Stimulated activated CD8-positive, alpha-beta memory T cell treated with anti-CD3 and anti-CD28 coated beads, Interleukin-2, amount 100 ng/mL, for 1 hour (primary cell): ENCODE measurements at regions not wholly inside any gene's neighbourhood (a gene's known extent, or its start where the extent isn't known, plus 50 kb on each side); places are given as distances from the start of the nearest gene placed in this dataset.

Experiments
- DNase-seq, 2 donors: peaks; one replicate each; pipeline ENCODE4 v3.0.0-alpha.2; 2020; ENCODE audit warnings: low read depth in 2 of 2

DNA sequence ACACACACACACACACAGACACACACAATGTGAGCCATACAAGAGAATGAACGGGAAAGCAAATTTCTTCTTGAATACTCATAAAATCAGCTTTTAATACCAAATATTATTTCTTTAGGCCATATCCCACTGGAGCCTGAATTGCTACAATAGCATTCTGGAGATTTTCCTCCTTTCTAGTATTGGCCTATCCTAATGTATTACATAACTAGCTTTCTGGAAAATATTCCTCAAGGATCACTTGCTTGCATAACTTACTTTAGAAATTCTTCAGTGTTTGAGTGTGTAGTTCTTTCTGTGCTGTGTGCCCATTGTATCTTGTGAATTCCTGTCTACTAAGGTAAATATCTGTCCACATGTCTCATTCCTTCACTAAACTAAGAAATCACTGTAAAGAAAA is 351.0 kb upstream of the MCTP2 start:
- no peak for DNase-seq

DNA sequence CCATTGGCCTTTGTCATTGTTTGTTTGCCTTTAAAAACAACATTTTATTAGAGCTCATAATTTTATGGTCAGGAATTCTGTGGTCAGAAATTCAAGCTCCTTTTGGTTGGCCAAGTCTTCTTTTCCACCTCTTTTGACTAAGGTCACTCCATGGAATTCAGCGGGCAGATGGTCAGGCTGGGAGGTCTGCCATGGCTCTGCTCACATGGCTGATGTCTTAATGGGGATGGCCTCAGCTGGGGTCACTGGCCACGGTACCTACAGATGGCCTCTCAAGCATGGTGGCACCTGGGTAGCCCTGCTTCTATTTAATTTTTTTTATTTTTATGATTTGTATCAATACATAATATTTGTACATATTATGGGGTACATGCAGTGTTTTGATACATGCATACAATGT is 360.8 kb upstream of the MCTP2 start:
- DNase-seq, result no peak

DNA sequence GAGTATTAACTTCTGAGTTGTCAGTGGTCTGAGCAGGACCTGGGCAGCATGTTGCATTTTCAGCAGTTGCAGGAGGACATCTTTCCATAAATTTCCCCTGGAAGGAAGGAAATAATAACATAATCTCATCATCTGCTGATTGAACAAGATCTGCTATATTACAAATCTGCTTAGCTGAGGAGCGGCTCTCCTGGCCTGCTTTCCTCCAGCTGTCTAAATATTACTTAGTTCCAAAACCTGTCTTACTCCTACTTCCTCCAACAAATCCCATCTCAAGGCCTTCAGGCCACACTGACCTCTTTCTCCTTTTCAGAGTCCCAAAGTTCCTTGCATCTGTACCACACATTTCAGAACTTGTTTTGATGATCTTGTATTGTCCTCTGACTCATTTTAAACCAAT is 364.4 kb upstream of the MCTP2 start:
- no peak for DNase-seq

DNA sequence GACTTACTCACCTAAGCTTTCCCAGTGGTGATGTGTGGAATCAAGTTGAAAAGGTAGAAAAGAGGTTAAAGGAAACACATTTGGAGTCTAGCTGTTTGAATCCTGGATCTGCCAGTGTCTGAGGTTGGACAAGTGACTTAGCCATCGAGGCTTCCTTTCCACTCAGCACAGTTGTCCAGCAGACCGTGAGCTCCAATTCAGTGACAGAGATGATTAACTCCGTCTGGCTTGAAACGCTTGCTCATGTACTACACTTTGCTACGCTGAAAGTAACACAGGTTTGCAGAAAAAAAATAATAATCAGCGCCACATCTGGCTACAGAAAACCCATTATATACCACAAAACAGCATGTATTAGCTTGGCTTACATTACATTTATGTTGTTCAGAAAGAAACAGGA is 364.9 kb upstream of the MCTP2 start:
- DNase-seq, result no peak

DNA sequence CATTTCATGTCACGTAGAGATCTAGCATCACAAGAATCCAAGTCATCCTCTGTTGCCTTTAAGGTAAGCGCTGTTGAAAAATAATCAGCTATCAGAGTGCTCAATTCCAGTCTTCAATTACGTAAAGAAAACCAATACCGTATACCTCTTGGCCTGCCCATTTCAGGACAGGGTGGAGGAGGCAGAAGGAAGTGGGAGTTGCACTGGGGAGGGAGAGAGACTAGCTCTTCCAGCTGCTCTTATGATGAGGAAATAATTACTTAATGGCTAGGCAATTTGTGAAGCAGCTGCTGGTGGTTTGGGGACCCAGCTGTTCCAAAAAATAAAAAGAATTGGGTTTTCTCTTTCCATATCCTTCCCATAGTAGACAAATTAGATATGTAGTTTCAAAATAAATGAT is 365.8 kb upstream of the MCTP2 start:
- no peak for DNase-seq

DNA sequence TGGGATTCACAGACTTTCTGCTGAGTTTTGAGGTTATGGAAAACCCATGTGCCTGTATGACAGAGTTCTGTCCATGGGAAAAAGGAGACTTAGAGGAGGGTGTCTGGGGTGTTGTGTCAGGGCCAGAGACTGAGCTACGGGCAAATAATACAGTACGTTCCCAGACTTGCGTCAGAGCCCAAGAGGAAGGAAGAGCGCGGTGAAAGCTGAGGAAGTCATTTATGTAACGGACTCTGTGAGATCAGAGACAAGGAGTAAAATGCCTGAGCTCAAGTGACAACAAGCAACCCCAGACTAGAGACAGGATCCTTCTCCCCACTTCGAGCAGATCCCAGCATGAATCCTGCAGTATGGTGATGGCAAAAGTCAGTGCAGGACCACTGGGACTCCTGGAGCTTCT is 368.6 kb upstream of the MCTP2 start:
- DNase-seq, result no peak

DNA sequence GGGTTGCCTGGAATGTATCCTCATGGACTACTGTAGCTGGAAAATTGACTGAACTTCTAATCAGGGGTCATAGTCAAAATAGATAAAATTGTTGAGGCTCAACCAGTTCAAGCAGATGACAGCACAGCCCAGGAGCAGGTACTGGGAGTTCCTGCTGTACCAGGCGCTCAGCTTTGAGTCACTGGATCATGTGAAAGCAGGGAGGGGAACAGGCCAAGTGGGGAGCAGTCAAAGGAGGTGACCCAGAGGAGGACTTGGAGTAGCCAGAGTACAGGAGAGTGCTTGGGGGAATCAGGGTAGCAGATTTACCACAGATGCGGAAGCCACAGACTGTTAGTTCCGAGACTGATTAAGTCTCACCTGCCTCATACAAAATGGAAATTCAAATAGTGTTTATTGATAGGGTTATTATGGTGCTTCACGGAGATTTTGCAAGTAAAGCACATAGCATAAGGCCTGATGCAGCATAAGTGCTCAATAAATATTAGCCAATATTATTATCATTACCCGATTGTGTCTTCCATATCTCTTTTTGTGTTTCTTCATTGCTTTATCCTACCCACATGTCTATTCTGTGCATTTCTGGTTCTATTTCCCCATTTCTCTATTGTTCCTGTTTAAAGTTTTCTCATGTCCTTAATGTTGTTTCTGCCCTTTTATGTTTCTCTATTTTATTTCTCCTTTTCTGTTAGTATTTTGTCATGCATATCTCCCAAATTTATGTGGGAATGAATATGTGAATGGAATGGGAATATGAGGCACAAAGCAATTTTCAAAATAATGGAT is 369.2 kb upstream of the MCTP2 start:
- DNase-seq, result no peak

DNA sequence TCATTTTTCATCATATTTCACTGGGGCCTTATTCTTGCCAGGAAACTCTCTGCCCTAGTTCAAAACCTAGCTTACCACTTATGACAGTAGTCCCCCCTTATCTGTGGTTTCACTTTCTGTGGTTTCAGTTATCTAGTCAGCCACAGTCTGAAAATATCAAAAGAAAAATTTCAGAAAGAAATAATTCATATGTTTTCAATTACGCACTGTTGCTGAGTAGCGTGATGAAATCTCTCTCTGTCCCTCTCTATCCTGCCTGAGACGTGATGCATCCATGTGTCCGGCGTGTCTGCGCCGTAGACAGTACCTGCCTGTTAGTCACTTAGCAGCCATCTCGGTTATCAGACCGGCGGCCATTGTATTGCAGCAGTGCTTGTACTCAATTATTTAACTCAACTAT is 369.9 kb upstream of the MCTP2 start:
- DNase-seq, result no peak

DNA sequence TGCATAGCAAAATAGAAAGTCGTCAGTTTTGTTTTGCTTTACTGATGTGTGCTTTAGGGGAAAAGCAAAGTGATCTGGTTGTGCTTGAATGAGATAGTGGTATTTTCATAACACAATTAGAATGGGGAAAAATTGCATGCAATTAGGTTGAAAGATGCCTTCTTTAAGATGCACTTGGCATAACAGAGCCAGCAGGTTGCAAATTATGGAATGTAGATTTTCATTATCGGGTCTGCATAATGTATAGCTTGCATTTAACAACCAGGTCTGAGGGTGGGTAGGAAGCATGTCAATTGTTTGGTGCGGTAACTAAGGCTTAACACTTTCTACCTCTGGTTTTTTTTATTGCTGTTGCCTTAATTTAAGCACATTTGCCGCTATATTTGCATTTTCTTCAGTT is 370.7 kb upstream of the MCTP2 start:
- no peak for DNase-seq

DNA sequence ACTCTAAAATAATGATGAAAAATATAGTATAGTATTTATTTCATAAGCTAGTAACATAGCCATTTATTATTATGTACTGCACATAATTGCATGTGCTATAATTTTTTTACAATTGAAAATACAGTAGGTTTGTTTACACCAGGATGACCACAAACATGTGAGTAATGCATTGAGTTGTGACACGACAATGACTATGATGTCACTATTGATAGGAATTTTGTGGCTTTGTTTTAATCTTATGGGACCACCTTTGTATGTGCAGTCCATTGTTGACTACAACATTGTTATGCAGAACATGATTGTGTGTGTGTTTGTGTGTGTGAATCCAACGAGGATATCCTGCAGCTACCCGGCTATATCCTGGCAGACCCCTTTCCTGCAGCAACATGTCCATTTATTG is 372.2 kb upstream of the MCTP2 start:
- no peak for DNase-seq

DNA sequence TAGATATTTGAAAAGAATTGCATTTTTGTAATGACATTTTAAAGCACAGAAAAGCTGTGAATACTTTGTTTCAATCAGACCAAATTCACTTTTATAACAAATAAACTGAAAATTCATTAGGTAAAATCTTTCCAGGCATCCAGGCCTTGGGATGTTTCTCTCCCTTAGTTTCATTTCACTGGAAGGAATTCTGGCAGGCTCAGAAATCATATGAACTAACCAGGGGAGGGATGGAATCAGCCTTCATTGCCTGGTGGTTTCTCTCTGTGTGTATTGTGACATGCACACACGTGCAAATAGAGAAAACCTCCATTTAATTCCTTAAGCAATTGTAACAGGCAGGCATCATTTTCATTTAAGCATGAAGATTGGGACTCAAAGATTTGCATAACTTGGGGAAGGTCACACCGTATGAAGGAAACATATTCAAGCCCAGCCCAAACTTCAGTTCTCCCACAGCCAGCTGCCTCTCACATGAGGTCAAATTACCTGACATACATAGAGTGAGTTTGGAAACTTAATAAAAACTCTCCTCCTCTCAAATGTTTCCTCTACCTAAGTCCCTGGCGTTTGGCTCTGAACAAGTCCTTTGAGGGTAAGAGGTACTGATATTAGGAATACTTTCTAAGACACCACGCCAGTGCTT is 376.1 kb upstream of the MCTP2 start:
- no peak for DNase-seq

DNA sequence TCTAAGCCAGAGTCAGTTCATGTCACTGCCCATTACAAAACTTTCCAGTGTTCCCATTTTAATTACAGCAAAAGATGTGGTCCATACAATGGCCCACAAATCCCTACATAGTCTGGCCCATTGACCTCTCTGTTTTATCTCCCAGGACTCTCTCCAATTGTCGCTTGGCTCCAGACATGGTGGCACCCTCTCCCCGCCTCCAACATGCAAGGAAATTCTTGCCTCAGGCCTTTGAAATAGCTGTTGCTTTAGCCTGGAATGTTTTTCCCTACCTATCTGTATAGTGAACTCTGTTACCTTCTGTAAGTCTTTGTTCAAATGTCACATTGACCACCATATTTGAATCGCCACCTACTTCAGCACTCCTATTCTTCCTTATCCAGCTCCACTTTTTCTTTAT is 377.3 kb upstream of the MCTP2 start:
- no peak for DNase-seq

DNA sequence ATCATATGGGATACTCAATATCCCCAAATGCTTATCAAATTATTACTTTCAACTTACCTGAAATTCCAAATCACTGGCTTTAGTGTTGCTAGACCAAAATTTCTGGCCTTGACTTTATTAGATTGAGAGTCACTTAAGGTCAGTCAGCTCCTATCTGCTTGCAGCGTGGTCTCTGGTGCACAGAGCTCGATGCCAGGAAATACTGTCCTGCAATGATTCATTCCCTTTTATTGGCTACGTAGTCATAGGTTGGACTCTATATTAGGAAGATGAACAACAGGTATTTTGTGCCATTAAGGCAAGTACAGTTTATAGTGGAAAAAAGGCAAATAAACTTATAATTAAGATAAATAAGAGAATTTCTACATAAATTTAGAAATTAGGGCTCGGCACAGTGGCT is 378.6 kb upstream of the MCTP2 start:
- DNase-seq, result no peak

DNA sequence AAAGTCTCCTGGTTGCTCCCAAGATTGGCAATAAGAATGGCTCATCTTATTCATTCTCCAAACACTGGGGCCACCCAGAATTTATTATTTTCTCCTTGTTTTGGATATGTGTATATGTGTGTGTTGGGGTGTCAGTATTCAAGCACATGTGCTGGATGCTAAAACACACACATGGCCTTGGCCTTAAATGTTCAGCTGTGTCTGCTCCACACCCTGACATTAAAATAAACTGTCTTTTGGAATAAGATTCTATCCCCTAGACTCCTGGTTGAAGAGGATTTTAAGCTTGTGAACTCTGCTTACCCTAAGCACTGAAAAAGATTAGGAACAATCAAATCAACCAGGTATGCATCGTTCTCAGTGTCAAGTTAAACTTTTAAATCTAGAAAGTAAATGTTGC is 382.9 kb upstream of the MCTP2 start:
- no peak for DNase-seq

DNA sequence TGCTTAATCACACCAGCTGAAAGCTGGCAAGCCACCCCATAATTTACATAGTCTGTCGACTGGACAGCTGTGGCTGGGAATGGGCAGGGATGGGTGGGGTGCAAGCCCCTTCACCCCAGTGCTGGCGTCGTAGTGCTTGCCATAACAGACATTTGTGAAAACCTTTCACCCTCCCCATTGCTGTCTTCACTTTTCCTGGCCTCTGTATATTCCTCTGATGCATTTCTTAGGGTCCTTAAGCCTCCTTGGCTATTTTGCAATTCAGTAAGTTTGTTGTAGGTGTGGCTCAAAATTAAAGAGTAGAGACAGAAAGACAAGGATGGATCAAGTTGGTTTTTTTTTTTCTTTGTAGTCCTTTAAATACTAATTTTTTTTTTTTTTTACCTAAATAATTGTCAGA is 383.3 kb upstream of the MCTP2 start:
- DNase-seq, result no peak

DNA sequence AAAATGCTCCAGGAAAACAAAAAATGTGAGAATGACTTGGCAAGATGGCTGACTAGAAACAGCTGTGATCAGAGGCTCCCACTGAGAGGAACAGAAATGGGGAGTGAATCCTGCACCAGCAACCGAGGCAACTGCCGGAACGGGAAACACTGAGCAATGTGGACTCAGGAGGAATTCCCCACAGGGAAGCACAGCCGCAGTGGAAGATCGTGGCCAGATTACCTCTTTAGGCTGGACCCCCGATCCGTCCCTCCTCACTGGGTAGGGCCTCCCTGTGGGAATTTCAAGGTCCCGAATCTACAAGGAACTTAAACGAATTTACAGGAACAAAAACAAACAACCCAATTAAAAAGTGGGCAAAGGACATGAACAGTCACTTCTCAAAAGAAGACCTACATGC is 385.2 kb upstream of the MCTP2 start:
- no peak for DNase-seq

DNA sequence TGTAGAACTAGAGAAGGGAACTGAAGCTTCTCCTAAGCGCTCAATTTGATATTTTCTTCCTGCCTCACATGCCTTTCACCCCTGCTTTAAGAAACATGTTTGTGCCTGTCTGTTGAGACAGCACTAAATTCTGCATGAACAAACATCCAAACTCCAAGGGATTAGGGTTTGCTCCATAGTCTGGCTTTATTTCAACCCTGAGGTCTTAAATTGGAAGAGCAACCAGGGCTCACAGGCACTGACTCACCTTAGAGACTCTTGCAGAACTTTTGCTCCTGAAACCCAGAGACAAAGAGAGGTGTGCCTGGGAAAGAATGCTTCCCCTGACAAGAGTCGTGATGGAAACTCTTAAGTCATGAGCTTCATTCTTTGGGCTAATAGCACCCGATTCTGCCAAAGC is 393.9 kb upstream of the MCTP2 start:
- DNase-seq, result no peak

DNA sequence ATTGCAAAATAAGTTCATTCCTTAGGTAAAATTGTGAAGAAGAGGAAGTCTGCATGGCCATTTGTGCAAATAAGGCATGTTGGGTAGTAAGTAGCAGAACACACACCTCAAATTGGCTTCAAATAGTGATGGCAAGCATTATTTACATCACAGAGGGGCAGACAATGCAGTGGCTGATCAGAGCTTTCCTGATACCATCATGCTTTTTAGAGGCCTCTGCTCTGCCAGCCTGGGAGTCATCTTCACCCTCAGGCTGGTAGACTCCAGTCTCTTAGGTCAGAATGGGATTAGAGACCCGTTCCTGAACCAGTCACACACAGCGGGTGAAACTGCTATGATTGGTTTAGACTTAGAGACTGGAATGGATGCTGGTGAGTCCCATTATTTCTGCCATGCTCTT is 396.0 kb upstream of the MCTP2 start:
- DNase-seq, result no peak

DNA sequence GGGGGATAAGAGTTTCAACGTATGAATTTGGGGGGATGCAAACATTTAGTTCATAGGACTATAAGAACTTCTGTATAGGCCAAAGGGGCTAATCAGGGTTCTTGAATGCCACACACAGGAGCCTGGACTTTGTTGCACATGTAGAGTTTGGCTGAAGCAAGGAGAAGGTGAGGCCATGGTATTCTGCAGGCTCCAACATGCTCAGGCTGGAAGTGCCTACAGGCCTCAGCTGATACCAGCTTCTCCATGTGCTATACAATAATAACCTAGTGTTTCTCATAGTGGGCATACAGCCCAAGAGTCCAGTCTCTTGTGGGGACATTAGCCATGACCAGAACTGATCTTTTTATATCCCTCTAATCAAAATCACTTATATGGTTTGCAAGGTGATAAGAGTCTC is 399.7 kb upstream of the MCTP2 start:
- no peak for DNase-seq

DNA sequence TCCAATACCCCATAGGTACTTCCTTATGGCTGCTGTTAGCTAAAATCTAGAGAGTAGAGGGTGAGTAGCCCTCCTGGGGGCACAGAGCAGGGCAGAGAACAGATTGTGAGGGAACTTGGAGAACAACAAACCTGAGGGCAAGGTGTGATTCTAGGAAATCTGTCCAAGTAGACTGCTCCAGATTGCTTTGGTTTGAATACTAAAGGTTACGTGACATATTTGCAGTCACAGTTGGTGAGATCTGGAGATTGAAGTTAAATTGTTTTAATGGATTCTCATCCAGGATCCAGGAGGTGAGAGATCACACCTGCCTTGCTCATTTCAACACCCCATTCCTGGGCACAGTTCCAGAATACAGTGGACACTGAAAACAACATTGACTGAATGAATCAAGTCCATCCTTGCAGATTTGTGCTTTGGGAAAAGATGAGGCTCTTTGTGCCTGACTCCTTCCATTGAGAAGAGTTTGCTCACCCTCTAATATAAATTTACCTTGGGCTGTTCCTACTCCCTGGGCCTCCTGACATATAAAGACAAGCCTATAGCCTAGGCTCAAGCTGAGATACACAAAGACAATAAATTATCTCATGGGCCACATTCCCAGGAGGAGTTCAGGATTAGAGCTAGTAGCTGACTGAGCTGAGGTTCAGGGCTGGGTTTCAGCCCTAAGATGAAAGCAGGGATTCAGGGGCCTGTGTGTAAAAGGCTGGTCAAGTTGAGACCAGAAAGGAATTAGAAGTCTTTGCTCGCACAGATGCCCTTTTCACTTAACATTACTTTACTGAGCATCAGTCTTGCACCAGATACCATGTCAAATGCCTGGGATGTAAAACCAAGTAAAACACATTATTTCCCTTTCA is 400.9 kb upstream of the MCTP2 start:
- DNase-seq, result no peak

DNA sequence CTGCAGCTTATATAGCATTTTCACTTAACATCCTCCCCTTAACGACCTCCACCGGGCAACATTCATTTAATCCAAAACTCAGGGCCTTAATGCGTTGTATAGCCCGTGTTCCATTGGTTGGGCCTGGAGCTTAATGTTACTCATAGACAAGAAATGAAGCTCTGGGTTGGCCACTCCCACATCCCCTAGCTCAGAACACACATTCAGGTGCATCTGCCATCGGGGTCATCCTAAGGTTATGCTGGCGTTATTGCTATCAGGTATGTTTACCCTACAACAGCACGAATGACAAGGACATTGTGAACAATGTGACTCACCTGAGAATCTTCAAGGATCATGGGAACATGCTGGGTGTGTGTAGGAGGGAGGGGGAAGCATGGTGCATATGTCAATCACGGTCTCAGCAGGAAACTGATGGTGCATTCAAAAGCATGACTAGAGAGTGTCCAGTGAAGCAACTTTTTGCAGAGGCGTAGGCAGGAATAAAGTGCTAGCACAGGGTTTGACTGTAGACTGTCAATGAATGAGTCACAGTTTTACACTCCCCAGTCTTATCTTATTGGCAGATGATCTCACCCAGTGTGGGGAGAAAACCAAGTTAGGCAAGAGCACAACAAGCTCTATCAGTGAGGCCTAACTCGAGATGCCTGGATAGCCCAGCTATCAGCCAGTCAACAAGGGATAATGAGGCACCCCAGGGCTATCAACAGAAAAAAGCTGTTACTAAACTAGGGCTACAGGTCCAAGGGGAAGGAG is 402.1 kb upstream of the MCTP2 start:
- no peak for DNase-seq

DNA sequence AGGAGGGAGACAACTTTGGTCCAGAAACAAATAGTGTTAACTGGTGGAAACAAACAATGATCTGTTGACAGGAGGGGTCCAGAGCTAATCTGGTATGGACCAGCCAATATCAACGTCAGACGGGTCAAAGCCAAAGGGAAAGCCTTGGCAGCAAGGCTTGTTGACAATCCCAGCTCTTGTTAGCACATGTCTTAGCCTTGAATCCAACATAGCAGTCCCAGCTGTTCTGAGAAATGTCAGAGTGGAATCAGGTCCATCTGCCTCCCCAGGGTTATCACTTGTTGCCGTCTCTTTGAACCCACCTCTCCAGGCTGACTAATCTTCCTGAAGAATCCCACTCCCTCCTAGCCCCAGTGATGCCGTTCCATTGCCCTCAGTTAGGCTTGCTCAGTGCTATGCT is 404.6 kb upstream of the MCTP2 start:
- no peak for DNase-seq
